HG03175 (cell line): ENCODE measurements at regions not wholly inside any gene's neighbourhood (a gene's known extent, or its start where the extent isn't known, plus 50 kb on each side); places are given as distances from the start of the nearest gene placed in this dataset.

Source experiments
- ATAC-seq: cut with Tn5 transposase; IDR thresholded peaks from one replicate; pipeline ENCODE4 v1.9.1; 2021; ENCODE audit warnings: mild to moderate bottlenecking, moderate library complexity; ENCODE audit not compliant: unreplicated experiment

- ATAC-seq = no peak
Measured at GRCh38 chr13:64075543-64076271, 2660.1 kb upstream of the PCDH20 start.

- no peak for ATAC-seq
Measured at GRCh38 chr13:64074971-64075474, 2659.4 kb upstream of the PCDH20 start.

GRCh38 chr13:64073203-64073602 lies 2657.6 kb upstream of the PCDH20 start:
- no peak for ATAC-seq

DNA sequence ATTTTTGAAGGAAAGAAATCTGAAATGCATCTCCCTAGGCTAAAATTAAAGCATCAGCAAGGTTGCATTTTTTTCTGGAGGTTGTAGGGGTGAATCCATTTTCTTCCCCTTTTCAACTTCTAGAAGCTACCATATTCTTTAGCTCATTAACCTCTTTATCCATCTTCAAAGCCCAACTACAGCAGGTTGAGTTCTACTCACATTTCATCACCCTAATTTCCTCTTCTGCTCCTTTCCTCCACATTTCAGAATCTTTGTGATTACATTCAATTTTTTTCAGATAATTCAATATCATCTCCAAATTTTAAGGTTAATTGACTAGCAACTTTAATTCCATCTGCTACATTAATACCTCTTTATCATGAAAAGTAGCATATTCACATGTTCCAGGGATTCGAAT lies 2655.7 kb upstream of the PCDH20 start:
- ATAC-seq = no peak

- ATAC-seq = no peak
Measured at GRCh38 chr13:64069892-64070291, 2654.2 kb upstream of the PCDH20 start.

GRCh38 chr13:64066711-64067110 lies 2651.1 kb upstream of the PCDH20 start:
- ATAC-seq = no peak

GRCh38 chr13:64061649-64062048 lies 2646.0 kb upstream of the PCDH20 start:
- ATAC-seq = no peak

GRCh38 chr13:64057372-64058020 lies 2641.8 kb upstream of the PCDH20 start:
- no peak for ATAC-seq

- no peak for ATAC-seq
Measured at GRCh38 chr13:64054321-64054720, 2638.7 kb upstream of the PCDH20 start.

DNA sequence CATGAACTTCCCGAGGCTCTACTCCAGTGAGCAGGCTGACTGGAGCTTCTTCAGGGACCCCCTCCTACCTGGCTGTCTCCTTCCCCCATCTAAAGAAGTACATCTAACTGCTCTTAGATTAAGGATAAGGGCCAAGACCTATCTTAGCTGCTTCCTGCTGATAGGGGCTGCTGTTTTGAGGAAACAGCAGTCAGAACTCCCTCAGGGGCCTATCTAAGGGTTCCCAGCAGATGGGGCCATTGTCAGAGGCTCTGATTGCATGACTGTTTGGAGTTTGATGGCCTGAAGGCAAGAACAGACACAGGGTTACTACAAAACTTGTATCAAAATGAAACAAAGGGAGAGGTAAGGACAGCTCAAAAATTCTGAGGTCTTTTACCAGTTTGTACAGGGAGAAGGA lies 2636.9 kb upstream of the PCDH20 start:
- no peak for ATAC-seq

DNA sequence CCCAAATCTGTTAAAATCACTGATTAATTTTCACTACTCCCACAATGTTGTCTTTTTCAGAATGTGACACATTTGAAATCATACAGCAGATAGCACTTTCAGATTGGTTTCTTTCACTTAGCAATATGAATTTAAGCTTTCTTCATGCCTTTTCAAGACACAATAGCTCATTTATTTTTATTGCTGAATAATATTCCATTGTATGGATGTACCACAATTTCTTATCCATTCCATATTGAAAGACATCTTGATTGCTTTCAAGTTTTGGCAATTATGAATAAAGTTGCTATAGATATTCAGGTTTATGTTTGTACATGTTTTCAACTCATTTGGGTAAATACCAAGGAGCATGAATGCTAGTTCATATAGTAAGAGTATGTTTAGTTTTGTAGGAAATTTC lies 2635.6 kb upstream of the PCDH20 start:
- ATAC-seq = no peak

DNA sequence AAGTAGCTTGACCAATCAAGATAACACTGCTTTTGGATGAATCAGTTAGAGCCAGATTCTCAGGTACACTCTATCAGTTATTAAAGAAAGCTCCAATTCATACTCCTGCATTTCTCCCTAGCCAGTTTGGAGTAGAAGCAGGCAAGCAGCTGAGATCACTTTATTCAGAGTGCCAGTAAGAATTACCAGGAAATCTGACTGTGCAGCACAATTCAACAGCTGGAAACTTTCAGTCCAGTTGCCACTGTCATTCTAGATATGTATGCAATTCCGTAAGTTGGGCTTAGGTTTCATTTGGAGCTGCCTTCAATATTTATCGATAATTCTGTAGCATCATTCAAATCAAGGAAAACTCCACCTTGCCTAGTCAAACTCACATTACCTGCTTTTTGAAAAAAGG lies 2625.6 kb upstream of the PCDH20 start:
- no peak for ATAC-seq

GRCh38 chr13:64033921-64034320 lies 2618.3 kb upstream of the PCDH20 start:
- no peak for ATAC-seq

DNA sequence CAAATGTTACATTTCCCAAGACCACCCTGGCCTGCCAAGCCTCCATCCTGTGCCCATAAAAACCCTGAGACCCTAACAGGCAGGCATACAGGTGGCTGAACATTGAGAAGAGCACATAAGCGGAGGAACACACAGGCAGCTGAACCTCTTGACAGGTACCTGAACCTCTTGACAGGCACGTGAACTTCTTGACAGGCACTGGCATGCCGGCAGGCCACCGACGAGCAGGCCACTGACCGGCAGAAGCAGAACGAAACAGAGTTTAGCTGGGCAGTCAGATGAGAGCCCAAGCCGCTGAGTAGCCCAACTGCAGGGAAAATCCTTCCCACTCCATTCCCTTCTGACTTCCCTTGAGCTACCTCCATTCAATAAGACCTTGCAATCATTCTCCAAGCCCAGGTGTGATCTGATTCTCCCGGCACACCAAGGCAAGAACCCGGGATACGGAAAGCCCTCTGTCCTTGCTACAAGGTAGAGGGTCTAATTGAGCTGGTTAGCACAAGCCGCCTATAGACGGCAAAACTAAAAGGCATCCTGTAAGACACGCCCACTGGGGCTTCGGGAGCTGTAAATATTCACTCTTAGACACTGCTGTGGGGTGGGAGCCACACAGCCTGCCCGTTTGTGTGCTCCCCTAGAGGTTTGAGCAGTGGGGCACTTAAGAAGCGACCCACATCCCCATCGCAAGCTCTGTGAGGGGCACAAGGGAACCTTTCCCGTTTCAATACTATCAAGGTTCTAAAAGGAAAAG lies 2613.9 kb upstream of the PCDH20 start:
- no peak for ATAC-seq

DNA sequence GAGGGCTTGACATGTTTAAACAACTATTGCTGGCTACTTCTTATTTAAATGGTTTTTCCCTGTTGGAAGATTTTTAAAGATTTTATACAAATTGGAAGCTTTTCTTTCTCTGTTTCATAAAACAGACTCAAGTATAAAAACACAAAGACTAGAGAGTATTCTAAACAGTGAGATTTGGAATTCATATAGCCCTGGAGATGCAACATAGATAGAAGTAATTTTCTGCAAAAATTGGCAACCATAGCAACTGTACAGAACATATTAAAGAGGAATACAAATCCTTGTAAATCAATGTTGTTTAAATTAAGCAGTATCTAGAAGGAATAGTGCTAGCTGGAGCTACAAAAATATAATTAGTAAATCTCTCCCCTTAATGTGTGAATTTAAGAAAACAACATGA lies 2612.9 kb upstream of the PCDH20 start:
- no peak for ATAC-seq

GRCh38 chr13:64020126-64020525 lies 2604.5 kb upstream of the PCDH20 start:
- ATAC-seq = no peak

DNA sequence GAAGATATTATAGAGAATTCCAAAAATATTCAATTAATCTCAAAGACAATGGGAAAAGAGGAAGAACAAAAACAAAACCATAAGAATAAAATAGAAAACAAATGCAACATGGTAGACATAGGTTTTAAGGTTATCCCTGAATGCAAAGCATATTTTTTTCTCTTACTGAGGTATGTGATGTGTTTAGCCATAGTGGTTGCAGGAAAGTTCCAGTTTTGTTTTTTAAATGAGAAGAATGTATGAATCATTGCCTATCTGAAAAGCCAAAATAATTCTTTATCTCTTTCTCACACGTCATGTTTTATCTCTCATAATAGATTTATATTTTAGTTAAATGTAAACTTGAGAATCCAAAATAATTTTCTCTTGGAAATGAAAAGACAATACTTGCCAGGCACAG lies 2591.7 kb upstream of the PCDH20 start:
- no peak for ATAC-seq

- ATAC-seq = no peak
Measured at GRCh38 chr13:64000321-64000720, 2584.7 kb upstream of the PCDH20 start.

DNA sequence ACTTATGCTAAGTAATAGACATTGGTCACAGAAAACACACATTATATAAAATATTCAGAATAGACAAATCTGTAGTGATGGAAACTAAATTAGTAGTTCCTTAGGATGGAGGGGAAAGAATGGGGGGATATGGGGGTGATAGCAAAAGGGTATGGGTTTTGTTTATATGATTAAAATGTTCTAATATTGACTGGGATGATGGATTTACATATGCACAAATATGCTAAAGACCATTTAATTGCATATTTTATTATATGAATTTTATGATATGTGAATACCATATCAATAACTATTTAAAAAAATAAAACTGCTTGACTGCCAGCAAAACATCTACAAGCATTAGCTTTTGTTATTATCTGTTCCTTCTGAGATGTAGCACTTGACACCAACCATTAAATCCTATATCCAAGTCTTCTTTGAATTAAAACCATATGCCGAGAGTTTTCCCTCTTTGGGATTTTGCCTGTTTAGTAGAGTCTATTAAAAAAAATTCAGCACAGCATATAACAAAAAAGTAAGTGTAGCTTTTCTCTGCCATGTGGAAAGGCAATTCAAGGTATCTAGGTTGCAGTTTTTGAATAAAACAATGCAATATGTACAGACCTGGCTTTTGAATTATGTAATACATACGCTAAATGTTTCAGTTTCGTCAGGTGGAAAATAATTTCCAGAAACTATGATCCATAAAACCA lies 2584.1 kb upstream of the PCDH20 start:
- no peak for ATAC-seq

DNA sequence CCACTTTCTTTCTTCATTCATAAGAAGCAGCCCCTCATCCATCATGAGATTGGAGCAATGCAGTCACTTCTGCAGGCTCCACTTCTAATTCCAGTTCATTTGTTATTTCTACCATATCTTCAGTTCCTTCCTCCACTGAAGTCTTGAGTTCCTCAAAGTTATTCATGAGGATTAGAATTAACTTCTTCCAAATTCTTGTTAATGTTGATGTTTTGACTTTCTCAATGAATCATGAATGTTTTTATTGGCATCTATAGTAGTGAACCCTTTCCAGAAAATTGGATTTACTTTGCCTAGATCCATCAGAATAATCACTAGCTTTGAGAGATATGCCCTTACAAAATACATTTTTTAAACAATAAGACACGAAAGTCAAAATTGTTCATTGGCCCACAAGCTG lies 2567.7 kb upstream of the PCDH20 start:
- no peak for ATAC-seq

DNA sequence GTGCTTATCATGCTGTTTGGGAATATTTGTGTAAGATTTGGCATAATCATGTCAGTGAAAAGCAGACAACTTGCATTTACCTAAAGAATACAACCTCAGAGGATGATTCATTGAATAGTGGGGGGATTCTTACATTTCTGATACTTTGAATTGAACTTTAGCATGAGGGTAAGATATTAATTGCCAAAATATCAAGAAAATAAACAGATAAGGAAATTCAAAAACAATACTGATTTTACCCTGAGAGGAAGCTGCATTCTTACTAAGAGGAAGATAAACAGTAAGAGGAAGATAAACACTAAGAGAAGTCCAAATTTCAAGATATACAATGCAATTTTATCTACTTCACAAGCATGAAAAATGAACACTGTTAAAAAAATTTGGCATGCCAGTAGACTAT lies 2564.3 kb upstream of the PCDH20 start:
- ATAC-seq = no peak
